HEK293 (cell line): ENCODE measurements at regions not wholly inside any gene's neighbourhood (a gene's known extent, or its start where the extent isn't known, plus 50 kb on each side); places are given as distances from the start of the nearest gene placed in this dataset.

Experiments used
- CTCF ChIA-PET: fragments of 350-600 bp; formaldehyde crosslinking; extraction: SDS; loops from one replicate; lab custom pipeline; 2021; ENCODE audit warnings: antibody characterized with exemption; lab: Yijun Ruan, JAX
- POLR2A ChIA-PET: fragments of 300-600 bp; formaldehyde crosslinking; extraction: SDS; loops from one replicate; lab custom pipeline; 2020; ENCODE audit warnings: antibody characterized with exemption, inconsistent platforms; lab: Yijun Ruan, JAX
- H3K27ac ChIP-seq: fragments of 200-500 bp; sonication (Bioruptor generic); 2 replicates; pipeline ENCODE4 v1.5.1; 2014; ENCODE audit warnings: low read depth, low read length, control low read depth, inconsistent platforms; ENCODE audit errors: extremely low read depth
- H3K36me3 ChIP-seq, 2 experiments: fragments of 200-500 bp in 1 of 2; sonication (Bioruptor generic) in 1 of 2; 1 replicate in 1 of 2; 2 replicates in 1 of 2; pipeline ENCODE4 v1.5.1; 2014 to 2017; ENCODE audit warnings: inconsistent platforms in 2 of 2, low read length in 2 of 2; ENCODE audit not compliant: control insufficient read depth in 2 of 2, insufficient read depth in 1 of 2
- H3K4me1 ChIP-seq: fragments of 200-500 bp; sonication (Bioruptor generic); 2 replicates; pipeline ENCODE4 v1.5.1; 2014; ENCODE audit warnings: mild to moderate bottlenecking, low read length, inconsistent platforms; ENCODE audit not compliant: control insufficient read depth, insufficient read depth
- H3K4me3 ChIP-seq: 2 replicates; pipeline ENCODE4 v1.5.1; 2011; ENCODE audit warnings: low read depth, mild to moderate bottlenecking, control low read depth, low read length, moderate library complexity
- H3K9me3 ChIP-seq: fragments of 200-500 bp; sonication (Bioruptor generic); 2 replicates; pipeline ENCODE4 v1.5.1; 2014; ENCODE audit warnings: low read depth, low read length, inconsistent platforms; ENCODE audit not compliant: control insufficient read depth, insufficient read depth
- KLF7 ChIP-seq: fragments of 450-650 bp; formaldehyde crosslinking; IDR thresholded peaks from 2 replicates; pipeline ENCODE4 v1.5.1; 2016; ENCODE audit warnings: missing biosample characterization, missing genetic modification characterization, borderline replicate concordance
- KLF8 ChIP-seq: fragments of 450-650 bp; formaldehyde crosslinking; IDR thresholded peaks from 2 replicates; pipeline ENCODE4 v1.5.1; 2016; ENCODE audit warnings: missing biosample characterization, missing genetic modification characterization
- ZNF610 ChIP-seq: fragments of 450-650 bp; formaldehyde crosslinking; IDR thresholded peaks from 2 replicates; pipeline ENCODE4 v1.5.1; 2016; ENCODE audit warnings: missing biosample characterization, missing genetic modification characterization, borderline replicate concordance

DNA sequence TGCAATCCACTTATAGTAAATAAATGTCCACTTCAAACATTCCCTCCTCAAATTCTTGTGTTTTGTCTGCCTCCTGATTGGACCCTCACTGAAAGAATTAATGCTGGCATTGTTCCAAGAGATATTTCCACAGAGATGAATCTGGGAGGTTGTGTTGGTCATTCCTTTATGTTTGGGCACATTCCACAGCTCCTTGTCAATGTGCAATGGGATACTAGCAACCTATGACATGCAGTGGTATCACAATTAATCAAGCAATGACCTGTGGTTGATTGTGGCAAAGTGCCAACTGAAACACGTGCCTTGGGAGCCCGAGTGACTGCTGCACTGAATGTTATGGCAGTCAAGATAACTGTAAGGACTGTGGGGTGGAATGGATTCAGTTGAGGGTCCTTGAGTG, 55.0 kb upstream of the SNRPN start:
- no peak for TF ChIP-seq ZNF610 (tag by site-specific recombination)
- ChIA-PET CTCF (no interaction called here), POLR2A (no interaction called here)
- Histone ChIP-seq H3K9me3 (no peaks in the 10 kb centered on the region), H3K4me3 (no peak overlapping the region), H3K27ac (no peak overlapping the region), H3K4me1 (no peaks in the 10 kb centered on the region), H3K36me3 (no peaks in the 10 kb centered on the region)

DNA sequence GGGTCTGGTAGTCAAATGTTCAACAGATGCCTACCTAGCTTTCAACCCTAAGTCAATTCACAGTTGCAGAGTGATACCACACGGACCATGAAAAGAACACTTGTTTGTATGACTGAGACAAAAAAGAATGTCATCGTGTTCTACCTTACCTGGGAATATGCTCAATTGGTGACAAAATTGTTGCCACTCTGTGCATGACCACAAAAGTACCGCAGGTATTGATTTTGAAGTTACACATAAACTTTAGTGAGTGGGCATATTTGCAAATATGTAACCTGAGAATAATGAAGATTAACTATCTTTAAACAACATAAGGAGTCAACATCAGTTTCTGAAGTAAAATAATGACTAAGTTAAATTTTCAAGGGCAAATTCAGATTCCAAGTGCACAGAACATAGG, 53.4 kb upstream of the SNRPN start:
- Histone ChIP-seq H3K36me3 (no peaks in the 10 kb centered on the region), H3K4me3 (no peak overlapping the region), H3K27ac (no peak overlapping the region), H3K4me1 (no peaks in the 10 kb centered on the region), H3K9me3 (no peaks in the 10 kb centered on the region)
- TF ChIP-seq KLF8 (tag by site-specific recombination) (no peak), KLF7 (tag by site-specific recombination) (no peak)
- ChIA-PET POLR2A (no interaction called here), CTCF (no interaction called here)
